Retina (tissue), 1 donor: ENCODE measurements at regions not wholly inside any gene's neighbourhood (a gene's known extent, or its start where the extent isn't known, plus 50 kb on each side); places are given as distances from the start of the nearest gene placed in this dataset.

Experiments used
- DNase-seq: peaks from one replicate; pipeline ENCODE4 v3.0.0-alpha.2; 2016

- no peak for DNase-seq
These were observed 510.1 kb upstream of the PIK3C3 start for GRCh38 chr18:41444943-41445342.

GRCh38 chr18:41436772-41437171 is 518.3 kb upstream of the PIK3C3 start:
- no peak for DNase-seq

- no peak for DNase-seq
These were observed 536.4 kb upstream of the PIK3C3 start for GRCh38 chr18:41418598-41418997.

GRCh38 chr18:41416044-41416443 is 539.0 kb upstream of the PIK3C3 start:
- no peak for DNase-seq

- no peak for DNase-seq
These were observed 545.0 kb upstream of the PIK3C3 start for GRCh38 chr18:41410006-41410405.

- DNase-seq = no peak
These were observed 548.2 kb upstream of the PIK3C3 start for GRCh38 chr18:41406834-41407233.

GRCh38 chr18:41396861-41397260 is 558.2 kb upstream of the PIK3C3 start:
- no peak for DNase-seq

GRCh38 chr18:41396211-41396610 is 558.8 kb upstream of the PIK3C3 start:
- DNase-seq = no peak

- no peak for DNase-seq
These were observed 559.3 kb upstream of the PIK3C3 start for GRCh38 chr18:41395695-41396094.

- DNase-seq = peak; percentile 81
These were observed 563.1 kb upstream of the PIK3C3 start for GRCh38 chr18:41391616-41392595.

- no peak for DNase-seq
These were observed 564.7 kb upstream of the PIK3C3 start for GRCh38 chr18:41390309-41390708.

- DNase-seq = peak; percentile 50
These were observed 576.4 kb upstream of the PIK3C3 start for GRCh38 chr18:41378598-41378997.

GRCh38 chr18:41373612-41374011 is 581.4 kb upstream of the PIK3C3 start:
- DNase-seq = no peak

- no peak for DNase-seq
These were observed 582.9 kb upstream of the PIK3C3 start for GRCh38 chr18:41372046-41372665.

GRCh38 chr18:41371156-41372045 is 583.6 kb upstream of the PIK3C3 start:
- no peak for DNase-seq

- no peak for DNase-seq
These were observed 584.3 kb upstream of the PIK3C3 start for GRCh38 chr18:41370740-41371139.

GRCh38 chr18:41357708-41358107 is 597.3 kb upstream of the PIK3C3 start:
- DNase-seq = no peak

- DNase-seq = no peak
These were observed 601.1 kb upstream of the PIK3C3 start for GRCh38 chr18:41353777-41354528.

- DNase-seq = no peak
These were observed 603.6 kb upstream of the PIK3C3 start for GRCh38 chr18:41351430-41351829.

GRCh38 chr18:41347057-41347456 is 608.0 kb upstream of the PIK3C3 start:
- DNase-seq = no peak

- no peak for DNase-seq
These were observed 611.2 kb upstream of the PIK3C3 start for GRCh38 chr18:41343808-41344207.

- no peak for DNase-seq
These were observed 616.7 kb upstream of the PIK3C3 start for GRCh38 chr18:41338341-41338740.
